NB4 (cell line): ENCODE measurements at regions not wholly inside any gene's neighbourhood (a gene's known extent, or its start where the extent isn't known, plus 50 kb on each side); places are given as distances from the start of the nearest gene placed in this dataset.

Experiments
- TF ChIP-seq, protein P1 (sequence below): IDR thresholded peaks from one replicate; pipeline ENCODE4 v1.5.1; 2012; ENCODE audit warnings: low read depth, low read length
- TF ChIP-seq, protein P2 (sequence below): IDR thresholded peaks from 2 replicates; pipeline ENCODE4 v1.6.1; 2011; ENCODE audit warnings: low read depth, low read length

DNA sequence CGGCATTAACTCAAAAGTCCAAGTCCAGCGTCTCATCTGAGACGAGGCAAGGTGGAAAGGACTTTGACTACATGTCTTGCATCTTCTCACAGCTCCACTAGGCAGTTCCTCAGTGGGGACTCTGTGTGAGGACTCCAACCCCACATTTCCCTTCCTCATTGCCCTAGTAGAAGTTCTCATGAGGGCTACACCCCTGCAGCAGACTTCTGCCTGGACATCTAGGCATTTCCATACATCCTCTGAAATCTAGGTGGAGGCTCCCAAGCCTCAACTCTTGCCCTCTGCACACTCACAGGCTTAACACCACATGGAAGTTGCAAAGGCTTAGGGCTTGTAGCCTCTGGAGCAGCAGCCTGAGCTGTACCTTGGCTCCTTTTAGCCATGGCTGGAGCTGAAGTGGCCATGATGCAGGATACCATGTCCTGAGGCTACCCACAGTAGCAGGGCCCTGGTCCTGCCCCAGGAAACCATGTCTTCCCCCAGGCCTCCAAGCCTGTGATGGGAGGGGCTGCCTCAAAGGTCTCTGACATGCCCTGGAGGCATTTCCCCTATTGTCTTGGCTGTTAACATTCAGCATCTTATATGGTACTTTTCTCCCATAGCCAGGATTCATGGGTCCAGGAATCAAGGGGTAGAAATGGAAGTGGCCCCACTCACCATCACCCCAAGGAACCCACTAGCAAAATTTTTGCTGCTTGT lies 194.6 kb upstream of the KCNG1 start:
- TF ChIP-seq, protein P1, sequence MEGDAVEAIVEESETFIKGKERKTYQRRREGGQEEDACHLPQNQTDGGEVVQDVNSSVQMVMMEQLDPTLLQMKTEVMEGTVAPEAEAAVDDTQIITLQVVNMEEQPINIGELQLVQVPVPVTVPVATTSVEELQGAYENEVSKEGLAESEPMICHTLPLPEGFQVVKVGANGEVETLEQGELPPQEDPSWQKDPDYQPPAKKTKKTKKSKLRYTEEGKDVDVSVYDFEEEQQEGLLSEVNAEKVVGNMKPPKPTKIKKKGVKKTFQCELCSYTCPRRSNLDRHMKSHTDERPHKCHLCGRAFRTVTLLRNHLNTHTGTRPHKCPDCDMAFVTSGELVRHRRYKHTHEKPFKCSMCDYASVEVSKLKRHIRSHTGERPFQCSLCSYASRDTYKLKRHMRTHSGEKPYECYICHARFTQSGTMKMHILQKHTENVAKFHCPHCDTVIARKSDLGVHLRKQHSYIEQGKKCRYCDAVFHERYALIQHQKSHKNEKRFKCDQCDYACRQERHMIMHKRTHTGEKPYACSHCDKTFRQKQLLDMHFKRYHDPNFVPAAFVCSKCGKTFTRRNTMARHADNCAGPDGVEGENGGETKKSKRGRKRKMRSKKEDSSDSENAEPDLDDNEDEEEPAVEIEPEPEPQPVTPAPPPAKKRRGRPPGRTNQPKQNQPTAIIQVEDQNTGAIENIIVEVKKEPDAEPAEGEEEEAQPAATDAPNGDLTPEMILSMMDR, result no peak
- TF ChIP-seq, protein P2, sequence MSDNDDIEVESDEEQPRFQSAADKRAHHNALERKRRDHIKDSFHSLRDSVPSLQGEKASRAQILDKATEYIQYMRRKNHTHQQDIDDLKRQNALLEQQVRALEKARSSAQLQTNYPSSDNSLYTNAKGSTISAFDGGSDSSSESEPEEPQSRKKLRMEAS, result no peak
